GM23248 (cell line): ENCODE measurements at regions not wholly inside any gene's neighbourhood (a gene's known extent, or its start where the extent isn't known, plus 50 kb on each side); places are given as distances from the start of the nearest gene placed in this dataset.

Experiments used
- DNase-seq: peaks from one replicate; pipeline ENCODE4 v3.0.0-alpha.2; 2015
- H2AFZ ChIP-seq: fragments of 200-600 bp; sonication (generic); 2 replicates; pipeline ENCODE4 v1.6.1; 2016; ENCODE audit warnings: antibody characterized with exemption
- H3F3A ChIP-seq: fragments of 200-600 bp; sonication (generic); 2 replicates; pipeline ENCODE4 v1.6.1; 2016; ENCODE audit warnings: mild to moderate bottlenecking, antibody characterized with exemption, mixed run types; ENCODE audit not compliant: insufficient read depth
- H3K27ac ChIP-seq: fragments of 200-600 bp; sonication (generic); 2 replicates; pipeline ENCODE4 v1.5.1; 2016; ENCODE audit warnings: mild to moderate bottlenecking
- H3K27me3 ChIP-seq: fragments of 200-600 bp; sonication (generic); replicated peaks from 2 replicates; pipeline ENCODE4 v1.6.1; 2016; ENCODE audit warnings: mild to moderate bottlenecking; ENCODE audit not compliant: insufficient read depth
- H3K36me3 ChIP-seq: fragments of 200-600 bp; sonication (generic); 2 replicates; pipeline ENCODE4 v1.6.1; 2016; ENCODE audit warnings: low read depth, mild to moderate bottlenecking
- H3K4me1 ChIP-seq: fragments of 200-600 bp; sonication (generic); 2 replicates; pipeline ENCODE4 v1.6.1; 2016; ENCODE audit warnings: mild to moderate bottlenecking; ENCODE audit not compliant: insufficient read depth
- H3K4me2 ChIP-seq: fragments of 200-600 bp; sonication (generic); one replicate; pipeline ENCODE4 v1.6.1; 2016; ENCODE audit warnings: mild to moderate bottlenecking; ENCODE audit not compliant: unreplicated experiment
- H3K4me3 ChIP-seq: fragments of 200-600 bp; sonication (generic); 2 replicates; pipeline ENCODE4 v1.5.1; 2016; ENCODE audit warnings: mild to moderate bottlenecking
- H3K79me2 ChIP-seq: fragments of 200-600 bp; sonication (generic); 2 replicates; pipeline ENCODE4 v1.6.1; 2016; ENCODE audit warnings: mild to moderate bottlenecking; ENCODE audit not compliant: insufficient read depth
- H3K9ac ChIP-seq: fragments of 200-600 bp; sonication (generic); 2 replicates; pipeline ENCODE4 v1.6.1; 2016; ENCODE audit warnings: mild to moderate bottlenecking
- H3K9me2 ChIP-seq: fragments of 200-600 bp; sonication (generic); 2 replicates; pipeline ENCODE4 v1.6.1; 2016; ENCODE audit warnings: mixed run types, mild to moderate bottlenecking, moderate library complexity; ENCODE audit not compliant: insufficient read depth
- H3K9me3 ChIP-seq: fragments of 200-600 bp; sonication (generic); one replicate; pipeline ENCODE4 v1.6.1; 2017; ENCODE audit warnings: low read depth
- H4K20me1 ChIP-seq: fragments of 200-600 bp; sonication (generic); 2 replicates; pipeline ENCODE4 v1.6.0; 2016; ENCODE audit not compliant: insufficient read depth
- EZH2 ChIP-seq: fragments of 200-600 bp; sonication (generic); IDR thresholded peaks from 2 replicates; pipeline ENCODE4 v1.6.1; 2018; ENCODE audit warnings: antibody characterized with exemption, mild to moderate bottlenecking; ENCODE audit not compliant: insufficient read depth, poor library complexity, severe bottlenecking
- EZH2phosphoT487 ChIP-seq: fragments of 200-600 bp; sonication (generic); IDR thresholded peaks from 2 replicates; pipeline ENCODE4 v1.6.1; 2018; ENCODE audit warnings: antibody characterized with exemption, moderate library complexity, mild to moderate bottlenecking, low read depth; ENCODE audit not compliant: insufficient read depth
- WGBS, 2 experiments: methylation state at CpG; one replicate each; pipeline ENCODE4 v1.1.6; 2015 to 2017; ENCODE audit warnings: low lambda C conversion rate in 2 of 2, low coverage in 1 of 2; ENCODE audit errors: missing lambda C conversion rate in 2 of 2; 5-methylcytosine and 5-hydroxymethylcytosine counted together
- in situ Hi-C: fragments of 300-500 bp; cut with MboI; formaldehyde crosslinking; loops from 2 replicates; pipeline ENCODE4 v1.15.0; 2020

- Histone ChIP-seq H3K4me2 (no peak overlapping the region), H3K27ac (no peak overlapping the region), H3K4me1 (no peaks in the 10 kb centered on the region), H3K79me2 (no peaks in the 10 kb centered on the region), H4K20me1 (no peaks in the 10 kb centered on the region), H3K4me3 (no peak overlapping the region), H3K9me3 (no peaks in the 10 kb centered on the region), H3K36me3 (no peaks in the 10 kb centered on the region), H3F3A (no peaks in the 10 kb centered on the region), H3K9me2 (no peaks in the 10 kb centered on the region), H3K27me3 (no peaks in the 10 kb centered on the region), H3K9ac (no peak overlapping the region), H2AFZ (no peak overlapping the region)
- 28 to 30% methylated on average over 5 of the region's 5 CpGs for WGBS, 2 experiments
- DNase-seq, result no peak
- TF ChIP-seq EZH2phosphoT487, result no peak
- no peak for TF ChIP-seq EZH2
- in situ Hi-C loops, result no loop called here
Observed at GRCh38 chr13:65074248-65074647, 2155.9 kb downstream of the PCDH9 start.

- TF ChIP-seq EZH2, result no peak
- H3K4me1 ChIP-seq, result no peaks in the 10 kb centered on the region
- H3K27me3 ChIP-seq, result no peaks in the 10 kb centered on the region
- no peak overlapping the region for H3K4me2 ChIP-seq
- no peaks in the 10 kb centered on the region for H3K79me2 ChIP-seq
- in situ Hi-C loops, result no loop called here
- no peaks in the 10 kb centered on the region for H3K36me3 ChIP-seq
- no peak overlapping the region for H3K9ac ChIP-seq
- 12 to 20% methylated on average over 4 of the region's 4 CpGs for WGBS, 2 experiments
- H3K4me3 ChIP-seq, result no peak overlapping the region
- no peak overlapping the region for H2AFZ ChIP-seq
- no peaks in the 10 kb centered on the region for H4K20me1 ChIP-seq
- H3F3A ChIP-seq, result no peaks in the 10 kb centered on the region
- no peak overlapping the region for H3K27ac ChIP-seq
- no peaks in the 10 kb centered on the region for H3K9me2 ChIP-seq
- no peak for DNase-seq
- no peaks in the 10 kb centered on the region for H3K9me3 ChIP-seq
Observed at GRCh38 chr13:65064967-65065366, 2165.2 kb downstream of the PCDH9 start.

- Histone ChIP-seq H3K27ac (no peak overlapping the region), H3K4me1 (no peaks in the 10 kb centered on the region), H4K20me1 (no peaks in the 10 kb centered on the region), H3K27me3 (no peaks in the 10 kb centered on the region), H3K4me2 (no peak overlapping the region), H3F3A (no peaks in the 10 kb centered on the region), H3K9me2 (no peaks in the 10 kb centered on the region), H3K4me3 (no peak overlapping the region), H2AFZ (no peak overlapping the region), H3K36me3 (no peaks in the 10 kb centered on the region), H3K9me3 (no peaks in the 10 kb centered on the region), H3K9ac (no peak overlapping the region), H3K79me2 (no peaks in the 10 kb centered on the region)
- TF ChIP-seq EZH2, result no peak
- no peak for TF ChIP-seq EZH2phosphoT487
- peak; percentile 1 for DNase-seq
- in situ Hi-C loops, result no loop called here
- WGBS, 2 experiments, result 4 to 6% methylated on average over 2 of the region's 2 CpGs
Observed at GRCh38 chr13:65063753-65064152, 2166.4 kb downstream of the PCDH9 start.

- H3K27me3 ChIP-seq, result no peaks in the 10 kb centered on the region
- TF ChIP-seq EZH2 (no peak), EZH2phosphoT487 (no peak)
- H3K27ac ChIP-seq, result no peak overlapping the region
- H3K4me3 ChIP-seq, result no peak overlapping the region
- no peak overlapping the region for H3K4me2 ChIP-seq
- H4K20me1 ChIP-seq, result no peaks in the 10 kb centered on the region
- no peak overlapping the region for H2AFZ ChIP-seq
- H3K36me3 ChIP-seq, result no peaks in the 10 kb centered on the region
- no peaks in the 10 kb centered on the region for H3K9me2 ChIP-seq
- no peaks in the 10 kb centered on the region for H3K79me2 ChIP-seq
- no peak overlapping the region for H3K9ac ChIP-seq
- H3K9me3 ChIP-seq, result no peaks in the 10 kb centered on the region
- no peaks in the 10 kb centered on the region for H3F3A ChIP-seq
- no peaks in the 10 kb centered on the region for H3K4me1 ChIP-seq
- DNase-seq, result no peak
- 10 to 11% methylated on average over 3 of the region's 3 CpGs for WGBS, 2 experiments
- in situ Hi-C loops, result no loop called here
Observed at GRCh38 chr13:65057986-65058385, 2172.2 kb downstream of the PCDH9 start.

- no peak overlapping the region for H3K27ac ChIP-seq
- no peaks in the 10 kb centered on the region for H3K9me3 ChIP-seq
- no peak overlapping the region for H3K9ac ChIP-seq
- no peaks in the 10 kb centered on the region for H3K4me1 ChIP-seq
- no peaks in the 10 kb centered on the region for H4K20me1 ChIP-seq
- no peaks in the 10 kb centered on the region for H3K9me2 ChIP-seq
- in situ Hi-C loops, result no loop called here
- H3K79me2 ChIP-seq, result no peaks in the 10 kb centered on the region
- WGBS, 2 experiments, result 6 to 16% methylated on average over 2 of the region's 2 CpGs
- no peak overlapping the region for H3K4me3 ChIP-seq
- no peak overlapping the region for H3K4me2 ChIP-seq
- DNase-seq, result no peak
- no peaks in the 10 kb centered on the region for H3K27me3 ChIP-seq
- no peaks in the 10 kb centered on the region for H3K36me3 ChIP-seq
- TF ChIP-seq EZH2phosphoT487, result no peak
- no peak for TF ChIP-seq EZH2
- H2AFZ ChIP-seq, result no peak overlapping the region
- H3F3A ChIP-seq, result no peaks in the 10 kb centered on the region
Observed at GRCh38 chr13:65054277-65054676, 2175.9 kb downstream of the PCDH9 start.
